ENCODE measurements at regions not wholly inside any gene's neighbourhood (a gene's known extent, or its start where the extent isn't known, plus 50 kb on each side); places are given as distances from the start of the nearest gene placed in this dataset.
A peak's percentile ranks its signal among the peaks of the same experiment; 100 is the strongest.

DNA sequence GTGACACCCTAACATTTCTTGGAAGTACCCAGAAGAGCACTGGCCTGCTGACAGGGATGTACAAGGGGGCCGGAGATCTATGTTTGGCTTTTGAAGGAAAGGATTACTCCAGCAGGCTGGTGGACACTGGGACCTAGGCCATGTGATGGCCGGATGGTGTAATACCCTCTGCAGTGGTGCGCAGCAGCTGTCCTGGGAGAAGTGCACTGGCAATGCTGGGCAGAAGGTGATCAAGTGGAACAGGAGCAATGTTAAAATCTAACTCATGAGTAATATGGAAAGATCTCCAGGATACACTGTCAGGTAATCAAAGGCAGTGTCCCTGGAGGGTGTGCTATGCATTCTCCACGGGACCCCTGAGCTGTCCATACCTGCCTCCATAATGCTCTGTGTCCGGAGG lies 71.2 kb upstream of the POMGNT2 start:
- no peak for DNase-seq

DNA sequence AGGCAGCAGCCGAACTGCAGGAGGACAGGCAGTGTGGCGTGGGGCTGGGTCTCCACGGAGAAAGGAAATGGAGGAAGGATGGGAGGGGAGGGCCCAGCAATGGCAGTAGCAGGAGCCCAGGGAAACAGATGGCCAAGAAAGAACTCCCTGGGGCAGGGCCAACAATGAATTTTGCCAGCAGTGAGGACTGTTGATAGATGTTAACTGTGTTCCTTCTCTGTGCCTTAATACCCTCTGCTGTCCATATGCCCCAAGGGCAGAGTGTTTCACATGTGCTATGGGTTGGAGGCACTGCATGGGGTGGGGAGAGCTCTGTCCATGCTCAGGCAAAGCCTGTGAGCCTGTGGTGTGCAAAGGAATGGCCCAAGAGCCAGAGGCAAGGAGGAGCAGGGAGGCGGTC lies 70.8 kb upstream of the POMGNT2 start:
- DNase-seq, result peak; percentile 17

DNA sequence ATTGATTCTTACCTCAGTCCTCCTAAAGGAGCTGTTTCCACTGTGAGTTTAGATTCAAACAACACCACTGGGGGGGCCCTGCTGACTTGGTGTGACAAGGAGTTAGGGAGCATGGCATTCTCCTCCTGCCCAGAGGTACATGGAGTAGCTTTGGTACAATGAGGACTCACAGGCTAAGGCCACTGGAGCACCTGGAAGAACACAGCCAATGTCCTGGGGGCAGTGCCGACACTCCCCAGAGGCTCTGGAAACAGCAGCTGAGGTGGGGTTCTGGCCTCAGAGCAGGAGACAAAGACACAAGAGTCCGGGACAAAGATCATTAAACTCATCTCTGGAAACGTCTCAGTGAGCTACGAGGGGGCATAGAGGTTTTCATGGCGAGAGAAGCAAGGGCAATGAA lies 69.7 kb upstream of the POMGNT2 start:
- DNase-seq, result no peak

DNA sequence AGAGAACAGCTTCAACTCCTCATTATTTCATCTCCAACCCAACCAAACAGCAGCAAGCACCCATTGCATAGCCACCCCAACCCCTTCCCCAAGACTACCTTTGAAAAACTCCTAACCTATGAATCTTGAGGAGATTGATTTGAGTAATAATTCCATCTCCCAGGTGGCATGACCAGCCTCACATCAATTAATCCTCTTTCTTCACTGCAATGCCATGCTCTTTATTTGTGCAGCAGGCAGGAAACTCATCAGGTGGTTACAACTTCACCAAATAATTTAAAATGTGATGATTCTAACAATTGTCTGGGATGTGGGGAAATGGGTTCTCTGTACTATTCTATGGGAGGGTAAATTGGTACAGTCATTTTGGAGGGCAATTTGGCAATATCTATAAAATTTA lies 68.1 kb upstream of the POMGNT2 start:
- no peak for DNase-seq

DNA sequence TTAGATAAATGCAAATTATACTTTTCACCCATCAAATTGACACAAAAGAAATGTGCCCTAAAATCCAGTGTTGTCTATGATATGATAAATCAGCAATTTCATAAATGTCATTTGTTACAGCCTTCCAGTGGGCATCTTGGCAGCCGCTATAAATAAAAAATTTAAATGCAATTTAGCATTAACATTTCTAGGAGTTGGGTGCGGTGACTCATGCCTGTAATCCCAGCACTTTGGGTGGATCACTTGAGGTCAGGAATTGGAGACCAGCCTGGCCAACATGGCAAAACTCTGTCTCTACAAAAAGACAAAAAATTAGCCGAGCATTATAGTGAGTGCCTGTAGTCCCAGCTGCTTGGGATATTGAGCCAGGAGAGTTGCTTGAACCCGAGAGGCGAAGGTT lies 65.9 kb upstream of the POMGNT2 start:
- no peak for DNase-seq

DNA sequence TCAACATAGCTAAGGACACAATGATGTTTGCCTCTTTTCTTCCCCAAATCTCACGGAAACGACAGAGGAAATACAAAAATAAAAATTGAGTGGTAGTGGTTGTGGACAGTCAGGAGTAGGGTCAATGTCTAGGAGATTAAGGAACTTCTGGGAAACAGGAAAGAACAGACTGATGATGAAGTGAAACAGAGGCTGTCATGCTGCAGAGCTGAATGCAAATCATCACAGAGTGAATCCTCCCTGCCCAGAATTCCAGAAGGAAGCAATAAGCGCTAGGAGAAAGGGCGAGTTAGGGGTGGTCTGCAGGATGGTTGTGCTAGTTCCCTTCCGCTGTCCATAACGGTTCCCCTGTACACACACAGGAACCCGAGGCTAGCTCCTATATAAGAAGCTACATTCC lies 64.7 kb upstream of the POMGNT2 start:
- no peak for DNase-seq

DNA sequence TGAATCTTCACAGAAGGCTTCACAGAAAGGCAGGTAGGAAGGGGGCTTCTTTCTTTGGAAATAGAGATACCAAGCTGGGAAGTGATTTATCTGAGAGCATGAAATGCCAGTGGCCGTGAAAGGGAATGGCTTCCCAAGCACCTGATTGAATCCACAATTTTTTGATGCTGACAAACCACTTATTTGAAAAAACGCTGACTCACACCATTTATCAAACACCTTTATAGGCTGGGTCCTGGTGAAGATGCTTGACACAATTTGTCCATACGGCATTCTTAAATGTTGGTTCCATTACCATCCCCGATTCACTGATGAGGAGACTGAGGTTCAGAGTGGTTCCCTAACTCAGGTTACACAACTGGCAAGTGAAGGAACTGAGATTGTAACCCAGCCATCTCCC lies 64.1 kb upstream of the POMGNT2 start:
- DNase-seq, result no peak

DNA sequence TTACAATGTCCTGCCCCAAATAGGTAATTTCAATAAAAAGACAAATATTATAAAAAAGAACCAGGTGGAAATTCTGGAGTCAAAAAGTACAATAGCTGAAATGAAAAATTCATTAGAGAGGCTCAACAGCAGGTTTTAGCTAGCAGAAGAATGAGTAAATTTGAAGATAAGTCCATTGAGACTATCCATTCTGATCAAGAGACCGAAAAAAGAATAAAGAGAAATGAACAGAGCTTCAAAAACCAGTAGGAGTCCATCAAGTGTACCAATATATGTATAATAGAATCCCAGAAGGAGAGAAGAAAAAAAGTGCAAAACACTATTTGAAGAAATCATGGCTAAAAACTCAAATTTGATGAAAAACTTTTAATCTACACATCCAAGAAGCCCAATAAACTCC lies 60.5 kb upstream of the POMGNT2 start:
- no peak for DNase-seq

DNA sequence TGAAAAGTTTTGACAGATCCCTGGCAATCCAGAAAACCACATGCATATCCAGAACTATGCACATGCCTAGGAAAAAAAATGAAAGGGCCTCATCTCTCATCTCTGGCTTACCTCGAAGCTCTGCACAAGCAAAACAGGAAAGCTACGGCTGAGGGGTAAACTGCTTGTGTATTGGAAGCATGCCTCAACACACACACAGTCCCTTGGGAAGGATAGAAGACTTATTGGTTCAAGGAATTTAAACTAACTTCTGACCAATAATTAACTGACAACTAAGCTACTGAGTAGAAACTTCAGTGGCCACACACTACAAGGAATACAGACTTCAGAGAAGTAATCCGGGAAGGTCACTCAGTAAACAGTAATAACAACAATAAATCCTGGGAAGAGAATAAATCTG lies 59.9 kb upstream of the POMGNT2 start:
- DNase-seq, result no peak

DNA sequence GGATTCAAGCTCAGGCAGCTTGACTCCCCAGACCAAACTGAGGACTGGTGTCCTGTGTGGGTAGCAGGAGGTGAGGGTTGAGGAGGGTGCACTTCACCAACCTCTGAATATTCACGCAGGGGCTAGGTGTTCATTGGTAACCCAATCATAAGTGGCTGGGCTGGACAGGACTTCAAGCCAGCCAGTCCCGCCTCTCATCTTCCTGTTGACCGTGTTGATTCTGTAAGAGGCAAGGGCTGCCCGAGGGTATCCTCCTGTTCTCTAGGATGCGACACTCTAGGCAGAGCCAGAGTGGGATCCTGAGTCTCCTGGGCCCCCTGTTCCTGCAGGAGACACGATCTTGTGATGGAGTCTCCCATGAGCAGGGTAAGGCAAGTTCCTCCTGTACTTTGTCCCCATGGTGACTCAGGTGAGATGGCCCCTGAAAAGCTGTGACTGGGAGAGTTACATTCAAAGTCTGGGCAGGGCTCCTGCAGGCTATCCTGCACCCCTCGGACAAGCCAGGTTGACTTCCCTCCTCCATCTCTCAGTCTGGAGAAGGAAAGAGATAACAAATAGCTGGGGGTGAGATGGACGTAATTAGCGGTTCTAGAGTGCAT lies 58.1 kb upstream of the POMGNT2 start:
- no peak for DNase-seq

DNA sequence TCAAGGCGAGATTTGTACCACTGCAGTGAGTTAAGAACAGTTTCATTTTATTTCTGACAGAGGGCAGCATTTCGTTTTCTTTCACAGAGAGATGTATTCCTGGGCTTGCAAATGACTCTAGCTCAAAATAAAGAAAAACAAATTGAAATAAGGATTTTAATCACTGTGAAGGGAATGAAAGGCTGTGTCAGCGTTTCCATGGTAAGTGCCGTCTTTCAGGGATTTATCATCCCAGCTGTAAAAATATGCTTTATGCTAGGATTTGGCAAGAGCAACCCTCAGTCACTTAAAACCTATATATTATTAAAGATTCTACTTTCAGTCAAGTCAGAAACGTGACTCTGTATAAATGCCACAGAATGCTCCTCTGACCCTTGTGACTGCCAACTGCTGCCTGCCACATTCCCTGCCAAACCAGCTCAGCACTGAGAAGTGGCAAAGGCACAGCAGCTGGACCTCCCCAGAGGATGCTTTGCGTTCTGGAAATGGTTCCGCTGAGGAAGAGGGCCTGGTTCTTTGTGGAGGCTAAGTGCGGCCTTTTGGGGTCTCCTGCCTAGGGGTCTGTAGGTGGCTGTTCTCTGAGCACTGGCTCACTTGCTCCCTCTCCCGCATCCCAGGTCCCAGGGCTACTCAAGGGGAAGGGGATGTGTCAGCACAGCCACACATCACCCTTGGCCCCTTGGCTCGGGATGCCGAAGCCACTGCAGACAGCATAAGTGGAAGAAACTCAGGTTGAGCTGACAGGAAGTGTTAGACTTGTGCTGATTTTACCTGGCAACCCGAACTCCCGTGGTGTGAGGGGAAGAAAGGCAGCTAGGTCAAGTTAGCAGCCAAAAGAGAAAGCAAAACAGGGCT lies 56.6 kb upstream of the POMGNT2 start:
- peak; percentile 3 for DNase-seq

DNA sequence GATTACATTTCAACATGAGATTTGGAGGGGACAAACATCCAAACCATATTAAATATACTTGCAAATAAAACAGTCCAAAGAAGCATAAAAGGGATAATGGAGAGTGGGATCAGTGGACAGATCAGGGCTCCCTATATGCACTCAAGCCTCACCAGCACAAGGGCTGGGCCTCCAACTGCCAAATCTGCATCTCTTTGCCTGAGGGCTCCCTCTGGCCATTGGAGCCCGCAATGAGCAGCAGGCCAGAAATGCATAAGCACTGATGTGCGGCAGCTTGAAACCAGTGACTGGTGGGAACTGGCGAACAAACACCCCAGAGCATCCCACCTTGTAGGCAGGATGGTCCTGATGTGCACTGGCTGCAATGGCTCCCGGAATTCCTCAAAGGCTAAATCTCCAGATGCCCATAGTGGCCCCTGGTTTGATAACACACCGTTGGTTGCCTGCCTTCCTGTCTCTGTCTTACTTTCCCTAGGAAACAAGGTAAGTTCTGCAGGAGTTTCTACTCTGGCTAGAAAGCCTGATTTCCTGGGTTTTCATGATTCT lies 55.9 kb upstream of the POMGNT2 start:
- DNase-seq, result no peak

DNA sequence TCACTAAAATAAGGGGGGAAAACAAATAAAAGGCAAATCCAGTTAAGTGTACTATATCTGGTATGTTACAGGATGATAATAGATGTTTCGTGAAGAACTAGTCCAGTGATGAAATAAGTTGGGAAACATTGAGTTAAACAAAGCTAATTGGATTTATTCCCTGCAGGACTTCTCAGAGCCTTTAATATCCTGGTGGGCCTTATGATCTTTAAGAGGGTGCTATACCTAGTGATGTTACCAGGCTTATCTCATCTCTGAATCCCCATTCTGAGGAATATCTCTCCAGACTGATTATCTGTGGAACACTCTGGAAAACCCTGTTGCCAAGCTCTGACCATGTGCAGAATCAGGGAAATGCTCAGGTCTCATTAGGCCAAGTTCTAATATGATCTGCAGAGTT lies 54.8 kb upstream of the POMGNT2 start:
- DNase-seq, result no peak

DNA sequence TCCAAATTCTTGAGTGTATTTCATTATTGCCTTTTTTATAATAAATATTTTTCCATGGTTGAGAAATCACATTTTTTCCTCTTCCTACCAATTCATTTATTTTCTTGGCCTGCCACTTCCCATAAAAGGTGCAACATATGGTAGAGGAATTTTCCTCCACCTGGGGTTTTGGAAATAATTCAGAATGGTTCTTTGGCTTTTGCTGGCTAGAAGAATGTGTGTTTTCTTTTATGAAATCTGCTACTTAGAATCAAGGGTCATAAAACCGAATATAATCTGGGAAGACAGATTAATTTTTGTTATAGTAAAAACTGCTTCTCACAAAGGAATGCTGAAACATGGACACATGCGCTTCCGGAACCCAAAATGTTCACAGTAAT lies 54.0 kb upstream of the POMGNT2 start:
- DNase-seq, result no peak

DNA sequence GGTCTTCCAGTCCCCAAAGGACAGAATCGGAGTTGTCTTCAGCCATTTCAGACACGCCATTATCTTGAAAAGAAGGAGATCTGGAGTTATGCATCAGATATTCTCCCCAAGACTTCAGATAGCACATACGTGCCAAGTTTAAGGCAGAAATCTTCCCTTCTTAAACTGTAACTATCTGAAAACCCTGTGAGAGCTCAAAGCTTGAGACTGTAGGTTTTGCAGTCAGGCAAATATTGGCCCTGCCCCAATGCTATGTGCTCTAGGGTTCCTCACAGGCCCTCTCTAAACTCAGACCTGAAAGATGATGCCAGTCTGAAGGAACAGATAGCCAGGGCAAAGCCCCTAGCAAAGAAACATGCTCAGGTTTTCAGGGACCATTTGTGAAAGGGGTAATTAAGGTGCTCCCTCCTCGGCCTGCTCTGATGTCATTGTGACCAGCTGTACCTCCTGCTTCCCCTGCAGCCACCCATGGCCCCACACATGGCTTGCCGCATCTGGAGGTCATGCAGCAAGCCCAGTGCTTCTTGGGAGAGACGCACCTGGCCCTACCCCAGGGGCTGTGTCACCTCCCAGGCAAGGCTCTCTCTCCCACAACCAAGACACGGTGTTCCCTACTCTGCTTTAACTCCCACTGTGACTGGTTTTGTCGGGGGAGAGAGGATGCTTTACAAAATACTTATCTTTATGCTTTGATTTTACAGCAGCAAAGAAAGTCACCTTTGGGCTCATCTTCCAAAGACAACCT lies 53.4 kb upstream of the POMGNT2 start:
- no peak for DNase-seq

DNA sequence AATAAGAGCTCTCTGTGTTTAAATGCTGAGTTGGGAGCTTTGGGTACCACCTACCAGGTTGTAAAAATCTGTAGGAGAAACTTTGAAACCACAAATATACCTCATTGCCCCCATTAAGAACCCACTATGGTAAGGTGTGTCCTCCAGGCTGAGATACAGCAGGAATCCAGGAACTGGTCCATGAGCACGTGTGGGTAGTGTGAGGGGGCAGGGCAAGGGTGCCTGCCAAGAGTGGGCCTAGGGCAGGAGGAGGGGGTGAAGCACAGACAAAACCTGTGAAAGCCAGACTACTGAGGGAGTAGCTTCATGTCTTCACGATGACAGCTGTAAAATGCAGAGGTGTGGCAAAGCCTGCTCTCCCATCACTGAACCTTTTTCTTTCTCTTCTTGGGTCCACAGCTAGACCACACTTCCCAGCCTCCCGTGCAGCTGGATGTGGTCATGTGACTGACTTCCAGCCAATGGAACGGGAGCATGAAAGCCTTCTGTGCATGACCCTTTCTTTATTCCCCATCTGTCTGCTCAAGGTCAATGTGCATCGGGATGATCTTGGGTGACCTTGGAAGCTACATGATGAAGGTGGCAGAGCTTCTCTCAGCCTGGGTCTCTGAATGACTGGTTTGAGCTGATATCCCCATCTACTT lies 51.1 kb upstream of the POMGNT2 start:
- no peak for DNase-seq

DNA sequence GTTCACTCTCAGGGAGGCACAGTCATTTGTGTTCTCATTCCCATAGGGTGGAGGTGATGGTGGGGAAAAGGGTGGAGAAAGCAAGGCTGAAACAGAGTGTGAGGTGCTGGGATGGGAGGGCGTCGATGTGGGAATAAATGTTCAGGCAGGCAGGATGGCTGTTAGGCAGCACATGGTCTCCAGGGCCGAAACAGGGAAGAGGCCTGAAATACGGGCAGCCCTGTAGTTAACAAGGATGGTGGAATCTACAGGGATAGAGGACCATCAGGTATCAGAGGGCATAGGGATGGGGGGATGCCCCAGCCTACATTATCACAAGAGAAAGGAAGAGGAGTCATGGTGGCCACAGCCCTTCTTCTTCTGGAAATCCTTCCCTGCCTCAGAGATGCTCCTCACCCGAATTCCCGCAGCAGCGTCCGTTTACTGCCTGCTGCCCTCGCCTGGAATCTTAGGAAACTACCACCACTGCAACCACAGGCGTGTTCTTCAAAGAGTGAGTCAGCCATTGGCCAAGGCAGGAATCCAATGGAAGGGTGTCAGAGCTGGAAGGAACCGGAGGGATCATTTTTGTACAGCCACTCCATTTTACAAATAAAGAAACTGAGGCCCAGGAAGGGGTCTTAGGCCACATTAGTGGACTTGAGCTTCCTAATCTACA lies 49.7 kb upstream of the POMGNT2 start:
- DNase-seq, result peak; percentile 14

All from NCI-H69 (cell line).